H9 (cell line): ENCODE measurements at regions not wholly inside any gene's neighbourhood (a gene's known extent, or its start where the extent isn't known, plus 50 kb on each side); places are given as distances from the start of the nearest gene placed in this dataset.

Experiments
- DNase-seq: peaks from one replicate; pipeline ENCODE4 v3.0.0-alpha.2; 2017
- H2AFZ ChIP-seq: one replicate; pipeline ENCODE4 v1.6.1; 2013; ENCODE audit warnings: mild to moderate bottlenecking, low read length, control low read depth, moderate library complexity
- H2AK5ac ChIP-seq: 2 replicates; pipeline ENCODE4 v1.6.1; 2013; ENCODE audit warnings: low read length, control low read depth, mixed read lengths; ENCODE audit not compliant: insufficient read length
- H2BK120ac ChIP-seq: one replicate; pipeline ENCODE4 v1.6.1; 2013; ENCODE audit warnings: low read depth, mild to moderate bottlenecking, low read length, control low read depth, inconsistent platforms; ENCODE audit not compliant: poor library complexity, severe bottlenecking
- H2BK12ac ChIP-seq: 2 replicates; pipeline ENCODE4 v1.6.1; 2013; ENCODE audit warnings: low read length, control low read depth, mixed read lengths, low read depth; ENCODE audit not compliant: insufficient read length
- H2BK15ac ChIP-seq: 2 replicates; pipeline ENCODE4 v1.6.1; 2013; ENCODE audit warnings: low read depth, low read length, control low read depth
- H2BK20ac ChIP-seq: one replicate; pipeline ENCODE4 v1.6.1; 2013; ENCODE audit warnings: low read depth, mild to moderate bottlenecking, low read length, control low read depth, inconsistent platforms; ENCODE audit not compliant: poor library complexity, severe bottlenecking
- H2BK5ac ChIP-seq: 2 replicates; pipeline ENCODE4 v1.6.1; 2013; ENCODE audit warnings: low read length, control low read depth, mixed read lengths; ENCODE audit not compliant: insufficient read length
- H3K14ac ChIP-seq: 2 replicates; pipeline ENCODE4 v1.6.1; 2013; ENCODE audit warnings: low read length, control low read depth; ENCODE audit not compliant: insufficient read depth
- H3K18ac ChIP-seq: 2 replicates; pipeline ENCODE4 v1.6.1; 2013; ENCODE audit warnings: low read depth, mild to moderate bottlenecking, mixed read lengths, low read length, control low read depth; ENCODE audit not compliant: insufficient read length
- H3K23ac ChIP-seq: 2 replicates; pipeline ENCODE4 v1.6.1; 2013; ENCODE audit warnings: low read length, control low read depth, mixed read lengths, low read depth; ENCODE audit not compliant: insufficient read length
- H3K23me2 ChIP-seq: 2 replicates; pipeline ENCODE4 v1.6.1; 2013; ENCODE audit warnings: low read depth, mild to moderate bottlenecking, mixed read lengths, low read length, control low read depth; ENCODE audit not compliant: insufficient read length, poor library complexity, severe bottlenecking
- H3K27ac ChIP-seq: 2 replicates; pipeline ENCODE4 v1.5.1; 2013; ENCODE audit warnings: low read length, control low read depth, mixed read lengths, low read depth; ENCODE audit not compliant: insufficient read length
- H3K27me3 ChIP-seq: 2 replicates; pipeline ENCODE4 v1.6.1; 2013; ENCODE audit warnings: low read length, control low read depth, inconsistent platforms; ENCODE audit not compliant: insufficient read depth
- H3K4ac ChIP-seq: 2 replicates; pipeline ENCODE4 v1.6.1; 2013; ENCODE audit warnings: low read depth, mild to moderate bottlenecking, control low read depth, inconsistent platforms, low read length, moderate library complexity
- H3K4me1 ChIP-seq: 2 replicates; pipeline ENCODE4 v1.6.1; 2013; ENCODE audit warnings: low read length, control low read depth, inconsistent platforms; ENCODE audit not compliant: insufficient read depth
- H3K4me2 ChIP-seq: 2 replicates; pipeline ENCODE4 v1.6.1; 2013; ENCODE audit warnings: low read length, control low read depth, mixed read lengths; ENCODE audit not compliant: insufficient read length, insufficient read depth
- H3K56ac ChIP-seq: 2 replicates; pipeline ENCODE4 v1.6.1; 2013; ENCODE audit warnings: low read depth, mild to moderate bottlenecking, mixed read lengths, low read length, control low read depth; ENCODE audit not compliant: insufficient read length
- H3K79me1 ChIP-seq: 2 replicates; pipeline ENCODE4 v1.6.1; 2013; ENCODE audit warnings: low read depth, mild to moderate bottlenecking, moderate library complexity, low read length, control low read depth, inconsistent platforms; ENCODE audit not compliant: insufficient read depth, poor library complexity, severe bottlenecking
- H3K79me2 ChIP-seq: 2 replicates; pipeline ENCODE4 v1.6.1; 2013; ENCODE audit warnings: low read length, control low read depth, inconsistent platforms; ENCODE audit not compliant: insufficient read depth
- H3K9ac ChIP-seq: 2 replicates; pipeline ENCODE4 v1.6.1; 2013; ENCODE audit warnings: low read length, control low read depth, mixed read lengths; ENCODE audit not compliant: insufficient read length; ENCODE audit errors: extremely low read depth
- H3K9me3 ChIP-seq: one replicate; pipeline ENCODE4 v1.6.1; 2013; ENCODE audit warnings: low read depth, low read length, inconsistent platforms; ENCODE audit not compliant: control insufficient read depth
- H3T11ph ChIP-seq: one replicate; pipeline ENCODE4 v1.6.1; 2013; ENCODE audit warnings: mild to moderate bottlenecking, low read length, control low read depth, inconsistent platforms
- H4K20me1 ChIP-seq: one replicate; pipeline ENCODE4 v1.6.1; 2013; ENCODE audit not compliant: control insufficient read depth, insufficient read length, insufficient read depth
- H4K5ac ChIP-seq: 2 replicates; pipeline ENCODE4 v1.6.1; 2013; ENCODE audit warnings: low read depth, mild to moderate bottlenecking, mixed read lengths, low read length, control low read depth; ENCODE audit not compliant: insufficient read length
- H4K8ac ChIP-seq: replicated peaks from 2 replicates; pipeline ENCODE4 v1.6.1; 2013; ENCODE audit warnings: low read length, control low read depth, mixed read lengths, low read depth; ENCODE audit not compliant: insufficient read length
- H4K91ac ChIP-seq: 2 replicates; pipeline ENCODE4 v1.6.1; 2013; ENCODE audit warnings: low read depth, mild to moderate bottlenecking, moderate library complexity, mixed read lengths, low read length, control low read depth; ENCODE audit not compliant: insufficient read length
- H3K27ac Mint-ChIP-seq, 3 experiments: 2 replicates in 2 of 3; 3 replicates in 1 of 3; pipeline ENCODE4 v1.8.0; 2020 to 2021; ENCODE audit warnings: mixed read lengths in 3 of 3, mild to moderate bottlenecking in 1 of 3, moderate library complexity in 1 of 3
- H3K27me3 Mint-ChIP-seq: 2 replicates; pipeline ENCODE4 v1.8.0; 2021; ENCODE audit warnings: low read depth, mild to moderate bottlenecking, moderate library complexity, mixed read lengths
- H3K36me3 Mint-ChIP-seq, 3 experiments: 2 replicates in 2 of 3; 3 replicates in 1 of 3; pipeline ENCODE4 v1.8.0; 2020 to 2021; ENCODE audit warnings: low read depth in 3 of 3, mixed read lengths in 3 of 3; ENCODE audit not compliant: insufficient read depth in 1 of 3
- H3K4me1 Mint-ChIP-seq, 2 experiments: 2 replicates each; pipeline ENCODE4 v1.8.0; 2020; ENCODE audit warnings: mixed read lengths in 2 of 2
- H3K4me3 Mint-ChIP-seq, 2 experiments: 2 replicates in 1 of 2; 3 replicates in 1 of 2; pipeline ENCODE4 v1.8.0; 2020 to 2021; ENCODE audit warnings: mild to moderate bottlenecking in 2 of 2, mixed read lengths in 2 of 2, moderate library complexity in 1 of 2
- H3K9me3 Mint-ChIP-seq, 2 experiments: 2 replicates in 1 of 2; 3 replicates in 1 of 2; pipeline ENCODE4 v1.8.0; 2020; ENCODE audit warnings: mild to moderate bottlenecking in 2 of 2, mixed read lengths in 2 of 2, moderate library complexity in 1 of 2
- CTCF ChIP-seq: fragments of 200-600 bp; sonication (generic); conservative IDR thresholded peaks from 3 replicates; pipeline ENCODE4 v1.8.0; 2021; ENCODE audit warnings: antibody characterized with exemption, mild to moderate bottlenecking
- WGBS: extraction: QIAGEN DNeasy Blood & Tissue Kit; methylation state at CpG from one replicate; pipeline ENCODE4 v1.1.7; 2013; ENCODE audit warnings: missing lambda C conversion rate, low lambda C conversion rate, mixed read lengths; ENCODE audit not compliant: insufficient read length; ENCODE audit errors: extremely low coverage; 5-methylcytosine and 5-hydroxymethylcytosine counted together

- peaks cover 12 to 14% of the 10 kb centered on the region in 2 experiments for H3K4me1 Mint-ChIP-seq
- peaks cover 3 to 12% (median 3%) of the 10 kb centered on the region in 3 experiments; a peak in 4 of 7 replicates for H3K36me3 Mint-ChIP-seq
Observed at GRCh38 chr2:105671156-105671555, 73.6 kb upstream of the NCK2 start.

More at GRCh38 chr2:105671156-105671555, 73.6 kb upstream of the NCK2 start:
- H3K27me3 Mint-ChIP-seq, result peaks cover 8% of the 10 kb centered on the region
- no peak overlapping the region; a peak in 1 of 7 replicates for H3K27ac Mint-ChIP-seq
- Histone ChIP-seq H2AK5ac (no peak overlapping the region), H3K18ac (no peak overlapping the region), H3K4me1 (no peaks in the 10 kb centered on the region), H4K20me1 (no peaks in the 10 kb centered on the region), H4K91ac (no peak overlapping the region), H2BK120ac (no peak overlapping the region), H3T11ph (no peak overlapping the region), H3K9ac (no peak overlapping the region), H3K23me2 (no peaks in the 10 kb centered on the region), H3K27ac (no peak overlapping the region), H3K14ac (no peak overlapping the region), H3K56ac (no peak overlapping the region), H2BK12ac (no peak overlapping the region), H3K4ac (no peak overlapping the region), H2BK5ac (no peak overlapping the region), H3K23ac (no peak overlapping the region), H2AFZ (no peak overlapping the region), H3K4me2 (no peak overlapping the region), H4K8ac (no peak overlapping the region), H2BK20ac (no peak overlapping the region), H2BK15ac (no peak overlapping the region), H4K5ac (no peak overlapping the region), H3K27me3 (no peaks in the 10 kb centered on the region), H3K9me3 (no peaks in the 10 kb centered on the region), H3K79me2 (no peaks in the 10 kb centered on the region), H3K79me1 (no peaks in the 10 kb centered on the region)
- TF ChIP-seq CTCF, result no peak
- H3K9me3 Mint-ChIP-seq, result peaks cover 13 to 18% of the 10 kb centered on the region in 2 experiments
- no CpG with 5 or more reads among the region's 8 CpGs for WGBS
- H3K4me3 Mint-ChIP-seq, result no peak overlapping the region
- no peak for DNase-seq
